CD4-positive, alpha-beta T cell treated with Interleukin-10 for 1 hour (primary cell): ENCODE measurements at regions not wholly inside any gene's neighbourhood (a gene's known extent, or its start where the extent isn't known, plus 50 kb on each side); places are given as distances from the start of the nearest gene placed in this dataset.
"Not testable (repeated sequence)": the region's sequence is repeated elsewhere in the genome, so short reads cannot be mapped to it uniquely, and the experiment has no call there.

Experiments
- DNase-seq: peaks from one replicate; pipeline ENCODE4 v3.0.0-alpha.2; 2020

DNA sequence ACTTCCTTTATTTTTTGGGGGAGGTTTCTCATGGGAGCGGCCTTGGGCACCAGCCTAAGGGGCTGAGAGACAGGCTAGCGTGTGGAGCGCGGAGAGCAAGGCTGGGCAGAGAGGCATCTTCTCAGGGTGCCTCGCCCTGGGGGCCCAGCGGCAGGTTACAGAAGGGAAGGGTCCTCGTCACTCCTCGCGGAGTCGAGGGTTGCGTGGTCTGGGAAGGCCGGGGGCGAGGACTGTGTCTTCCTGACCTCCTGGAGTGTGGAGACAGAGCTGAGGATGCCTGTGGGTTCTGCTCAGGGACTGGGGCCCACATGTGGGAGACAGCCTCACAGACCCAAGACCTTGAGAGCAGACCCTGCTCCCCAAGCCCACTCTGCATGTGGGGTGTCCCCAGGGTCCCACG is 79.6 kb upstream of the LRPAP1 start:
- no peak for DNase-seq

DNA sequence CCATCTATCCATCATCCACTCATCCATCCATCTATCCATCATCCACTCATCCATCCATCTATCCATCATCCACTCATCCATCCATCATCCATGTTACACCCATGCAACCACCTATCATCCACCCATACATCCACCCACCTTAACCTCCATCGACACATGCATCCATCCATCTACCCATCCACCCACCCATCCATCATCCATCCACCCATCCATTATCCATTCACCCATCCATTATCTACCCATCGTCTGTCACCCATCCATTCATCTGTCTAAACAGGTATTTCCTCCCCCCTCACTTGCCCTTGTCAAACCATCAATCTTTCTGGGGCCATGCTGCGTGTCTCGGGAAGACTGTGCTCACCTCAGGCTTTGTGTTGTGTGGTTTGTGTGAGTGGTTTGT is 78.6 kb upstream of the LRPAP1 start:
- not testable (repeated sequence) for DNase-seq

- DNase-seq = not testable (repeated sequence)
These were observed 77.7 kb upstream of the LRPAP1 start for GRCh38 chr4:3609905-3610304.

DNA sequence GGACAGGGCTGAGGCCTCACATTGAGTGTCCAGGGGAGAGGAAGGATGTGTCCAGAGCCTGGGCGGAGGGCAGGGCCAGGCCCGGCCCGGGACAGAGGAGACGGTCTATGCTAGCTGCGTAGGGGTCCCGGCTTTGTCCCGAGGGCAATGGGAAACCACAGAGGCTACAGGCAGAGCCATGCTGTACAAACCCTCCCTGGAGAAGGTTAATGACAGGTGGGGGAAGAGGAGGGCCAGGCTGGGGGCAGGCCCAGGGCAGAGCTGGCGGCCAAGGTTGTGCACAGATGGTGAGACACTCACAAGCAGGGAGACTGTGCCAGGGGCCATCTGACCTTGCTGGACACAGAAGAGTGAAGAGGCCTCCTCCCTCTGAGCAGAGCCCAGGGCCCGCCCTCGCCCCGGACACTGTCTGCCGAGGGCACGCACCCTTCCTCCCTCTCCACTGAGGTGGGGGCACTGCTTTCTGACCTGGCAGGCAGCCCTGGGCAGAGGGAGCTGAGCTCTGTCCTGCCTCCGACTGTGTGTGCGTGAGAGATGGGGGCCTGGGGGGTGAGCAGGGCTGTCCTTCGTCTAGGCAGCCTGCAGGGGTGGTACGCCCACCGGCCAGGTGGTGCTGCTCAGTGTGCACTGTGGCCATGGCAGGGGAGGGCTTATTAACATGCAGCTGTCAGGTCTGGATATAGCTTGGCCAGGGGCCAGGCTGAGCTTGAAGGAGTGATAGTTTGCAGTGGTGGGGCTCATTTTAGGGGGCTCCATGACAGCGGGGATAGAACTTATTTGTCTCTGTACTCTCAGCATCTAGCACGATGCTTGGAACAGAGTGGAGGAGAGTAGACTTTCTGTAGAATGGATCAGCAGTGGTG is 75.7 kb upstream of the LRPAP1 start:
- DNase-seq = no peak

GRCh38 chr4:3606850-3607249 is 74.6 kb upstream of the LRPAP1 start:
- DNase-seq = not testable (repeated sequence)

GRCh38 chr4:3606271-3606670 is 74.0 kb upstream of the LRPAP1 start:
- DNase-seq = not testable (repeated sequence)

DNA sequence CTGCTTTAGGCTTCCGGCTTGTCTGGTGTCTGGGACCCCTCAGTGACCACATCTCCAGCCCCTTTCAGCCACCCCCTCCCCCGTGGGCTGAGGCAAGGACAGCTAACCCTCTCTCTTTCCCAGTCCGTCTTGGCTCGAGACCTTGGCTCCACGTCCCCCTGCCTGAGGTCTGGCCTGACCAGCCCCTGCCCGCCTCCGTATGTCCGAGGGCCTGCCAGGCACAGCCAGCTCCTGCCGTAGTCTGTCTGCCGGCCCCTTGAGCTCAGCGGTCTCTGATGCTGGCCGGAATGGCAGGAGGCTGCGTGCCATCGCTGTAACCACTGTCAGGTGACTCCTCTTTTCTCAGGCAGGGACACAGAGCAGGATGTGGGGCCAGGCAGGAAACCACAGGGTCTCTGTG is 73.3 kb upstream of the LRPAP1 start:
- no peak for DNase-seq

DNA sequence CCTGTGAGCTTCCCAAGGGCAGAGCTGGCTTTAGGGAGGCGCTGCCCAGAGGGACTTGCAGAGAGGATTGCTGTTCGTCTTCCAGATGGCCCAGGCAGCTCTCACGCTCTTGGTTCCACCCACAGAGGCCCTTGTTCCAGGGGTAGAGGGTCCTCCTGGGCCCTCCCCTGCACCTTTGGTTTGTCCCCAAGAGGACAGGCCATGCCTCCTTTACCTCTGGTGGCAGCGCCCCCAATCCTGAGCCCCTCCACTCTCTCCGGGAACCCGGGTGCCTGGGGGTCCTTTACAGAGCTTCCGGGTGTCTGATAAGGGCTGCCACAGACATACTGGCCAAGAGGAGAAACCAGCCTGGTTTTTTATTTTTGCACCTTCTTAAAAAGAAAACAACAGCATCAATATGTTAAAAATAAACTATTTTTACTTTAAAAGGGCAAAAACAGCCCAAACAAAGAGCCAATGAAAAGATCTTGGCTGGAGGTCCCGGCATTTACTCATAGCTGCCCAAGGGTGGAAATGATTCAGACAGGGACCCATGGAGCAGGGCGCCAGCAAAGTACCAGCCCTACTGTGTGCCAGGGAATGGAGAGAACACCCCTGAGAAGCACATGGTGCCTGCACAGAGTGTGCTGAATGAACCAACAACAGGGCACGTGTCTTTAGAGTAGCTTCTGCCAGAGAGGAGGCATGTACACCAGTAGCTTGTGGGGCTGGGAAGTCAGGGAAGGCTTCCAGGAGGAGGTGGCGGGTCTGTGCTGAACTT is 70.8 kb upstream of the LRPAP1 start:
- DNase-seq = not testable (repeated sequence)

GRCh38 chr4:3601992-3602391 is 69.8 kb upstream of the LRPAP1 start:
- no peak for DNase-seq

DNA sequence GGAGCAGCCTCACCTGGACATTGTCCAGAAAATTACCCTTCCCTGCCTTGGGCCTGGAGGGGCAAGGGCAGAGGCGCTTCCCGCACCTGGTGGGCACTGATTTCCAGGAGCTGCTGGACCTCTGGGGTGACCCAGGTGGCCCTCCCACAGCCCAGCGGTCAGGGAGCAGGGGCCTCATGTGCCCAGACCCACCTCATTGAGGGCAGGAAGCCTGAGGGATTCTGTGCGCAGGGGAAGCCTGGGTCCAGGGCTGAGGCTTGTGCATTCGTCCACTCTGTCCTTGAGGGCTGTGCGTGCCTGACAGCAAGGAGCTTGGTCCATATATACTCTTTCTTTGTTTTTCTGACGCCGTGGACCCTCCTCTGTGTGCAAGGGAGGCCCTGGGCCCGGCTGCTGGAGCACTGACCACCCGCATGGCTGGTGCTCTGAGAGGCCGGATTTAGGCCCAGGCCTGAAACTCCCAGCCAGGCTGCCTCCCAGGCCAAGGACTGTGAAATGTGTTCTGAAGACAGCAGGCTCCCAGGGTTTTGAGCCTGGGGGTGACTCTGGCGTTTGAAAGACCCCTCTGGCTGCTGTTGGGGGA is 69.0 kb upstream of the LRPAP1 start:
- DNase-seq = not testable (repeated sequence)

- DNase-seq = no peak
These were observed 67.7 kb upstream of the LRPAP1 start for GRCh38 chr4:3599951-3600350.

- no peak for DNase-seq
These were observed 66.5 kb upstream of the LRPAP1 start for GRCh38 chr4:3598695-3599227.

DNA sequence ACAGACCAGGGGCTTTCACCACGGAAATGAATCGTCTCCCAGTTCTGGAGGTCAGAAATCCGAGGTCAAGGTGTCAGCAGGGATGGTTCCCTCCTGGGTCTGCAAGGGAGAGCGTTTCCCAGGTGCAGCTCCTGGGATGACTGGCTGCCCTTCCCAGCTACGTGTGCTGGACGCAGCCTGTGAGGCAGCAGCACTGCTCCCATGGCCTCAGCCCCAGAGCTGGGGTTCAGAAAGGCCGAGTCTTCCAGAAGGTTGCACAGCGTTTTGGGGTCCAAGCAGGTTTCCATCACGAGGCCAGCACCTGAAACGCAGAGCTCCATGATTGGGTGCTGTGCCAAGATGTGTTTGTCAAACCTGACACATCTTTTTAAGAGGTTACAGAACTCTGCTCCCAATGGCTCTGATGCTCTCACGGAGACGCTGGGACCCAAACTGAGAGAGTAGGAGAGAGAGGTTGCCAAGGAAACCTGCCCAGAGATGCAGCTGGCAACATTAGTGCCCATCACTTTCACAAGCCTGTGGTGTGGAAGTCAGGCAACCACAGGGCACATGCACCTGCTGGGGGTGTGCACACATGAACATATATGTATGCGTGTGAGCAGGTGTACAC is 65.8 kb upstream of the LRPAP1 start:
- not testable (repeated sequence) for DNase-seq

GRCh38 chr4:3596957-3597733 is 64.9 kb upstream of the LRPAP1 start:
- not testable (repeated sequence) for DNase-seq

DNA sequence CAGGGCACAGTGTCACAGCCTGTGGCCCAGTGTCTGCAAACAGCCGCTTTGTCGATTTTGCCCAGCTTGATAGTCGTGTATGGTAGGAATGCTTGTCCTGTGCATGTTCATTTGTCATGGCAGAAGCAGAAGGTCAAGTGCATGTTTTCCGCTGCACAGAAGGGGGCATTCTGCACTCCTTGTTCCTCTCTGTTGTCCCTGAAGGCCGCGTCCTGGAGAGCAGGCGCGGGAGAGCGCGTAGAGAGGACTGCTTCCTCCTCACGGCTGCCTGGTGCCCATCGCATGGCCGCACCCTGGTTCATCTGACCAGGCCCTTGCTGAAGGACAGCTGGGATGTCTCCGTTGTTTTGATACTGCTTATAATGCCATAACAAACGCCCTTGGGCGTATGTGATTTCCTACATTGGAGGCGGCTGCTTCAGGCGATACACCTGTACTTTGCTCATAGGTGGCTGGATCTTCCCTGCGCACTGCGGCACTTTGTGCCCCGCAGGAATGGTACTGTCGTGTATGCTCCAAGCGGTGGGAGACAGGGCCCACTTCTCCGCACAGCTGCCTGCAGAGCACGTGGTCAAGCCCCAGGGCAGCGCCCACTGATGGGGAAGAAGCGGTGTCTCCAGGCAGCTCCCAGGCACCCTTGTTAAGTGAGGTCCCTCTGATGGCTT is 63.5 kb upstream of the LRPAP1 start:
- not testable (repeated sequence) for DNase-seq

- not testable (repeated sequence) for DNase-seq
These were observed 62.5 kb upstream of the LRPAP1 start for GRCh38 chr4:3594751-3595150.

- not testable (repeated sequence) for DNase-seq
These were observed 58.0 kb upstream of the LRPAP1 start for GRCh38 chr4:3589946-3590924.

- DNase-seq = not testable (repeated sequence)
These were observed 57.2 kb upstream of the LRPAP1 start for GRCh38 chr4:3589379-3589778.

GRCh38 chr4:3588517-3589194 is 56.4 kb upstream of the LRPAP1 start:
- DNase-seq = not testable (repeated sequence)

DNA sequence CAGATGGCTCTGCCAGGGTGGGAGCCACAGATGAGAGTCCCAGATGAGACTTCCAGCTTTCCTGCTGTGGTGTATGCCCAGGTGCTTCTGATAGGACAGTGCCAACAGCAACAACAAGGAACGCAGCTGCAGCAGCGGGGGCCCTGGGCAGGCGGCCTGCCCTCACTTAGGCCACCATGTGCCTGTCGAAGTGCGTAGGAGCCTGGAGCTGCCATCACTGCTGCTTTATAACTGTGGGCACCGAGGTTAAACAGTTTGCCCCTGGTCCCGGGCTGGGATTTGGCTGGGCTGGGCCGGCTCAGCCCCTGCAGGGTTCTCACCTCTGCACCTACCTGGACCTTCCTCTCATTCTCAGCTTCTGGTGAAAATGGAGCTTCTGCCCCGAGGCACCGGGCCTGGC is 54.4 kb upstream of the LRPAP1 start:
- not testable (repeated sequence) for DNase-seq
